OCI-LY7 (cell line): ENCODE measurements at regions not wholly inside any gene's neighbourhood (a gene's known extent, or its start where the extent isn't known, plus 50 kb on each side); places are given as distances from the start of the nearest gene placed in this dataset.

Experiments
- BruUV-seq: library from RNA; stranded (reverse); fragments of 400-500 nt; replicated peaks from 2 replicates; lab custom pipeline; 2021; lab: Mats Ljungman, UMichigan
- CTCF ChIA-PET: fragments of 300-600 bp; sonication (Branson Sonifier 250); formaldehyde crosslinking; loops from one replicate; lab custom pipeline; 2022; ENCODE audit warnings: antibody characterized with exemption; ENCODE audit not compliant: unreplicated experiment; lab: Charles Lee
- POLR2A ChIA-PET: fragments of 300-600 bp; sonication (Branson Sonifier 250); formaldehyde crosslinking; loops from one replicate; lab custom pipeline; 2022; ENCODE audit warnings: antibody characterized with exemption; lab: Charles Lee
- DNase-seq: peaks from one replicate; pipeline ENCODE4 v3.0.0-alpha.2; 2015; ENCODE audit warnings: low spot score
- H2AFZ ChIP-seq: fragments of 200-600 bp; sonication (generic), shearing (Covaris generic); 2 replicates; pipeline ENCODE4 v1.6.1; 2014; ENCODE audit warnings: mild to moderate bottlenecking, antibody characterized with exemption, low read length, moderate library complexity
- H3K27ac ChIP-seq: fragments of 200-600 bp; sonication (generic); 2 replicates; pipeline ENCODE4 v1.5.1; 2014; ENCODE audit warnings: mixed run types, low read depth, mild to moderate bottlenecking, moderate library complexity, low read length, inconsistent platforms; ENCODE audit not compliant: poor library complexity, severe bottlenecking
- H3K36me3 ChIP-seq: fragments of 200-600 bp; sonication (generic); 2 replicates; pipeline ENCODE4 v1.6.1; 2014; ENCODE audit warnings: mild to moderate bottlenecking, antibody characterized with exemption, low read length, moderate library complexity, mixed read lengths; ENCODE audit not compliant: insufficient read depth
- H3K4me1 ChIP-seq: fragments of 200-600 bp; sonication (generic); 2 replicates; pipeline ENCODE4 v1.5.1; 2014; ENCODE audit warnings: mild to moderate bottlenecking, low read length; ENCODE audit not compliant: insufficient read depth, poor library complexity, severe bottlenecking
- H3K4me2 ChIP-seq: fragments of 200-600 bp; sonication (generic); 2 replicates; pipeline ENCODE4 v1.6.1; 2014; ENCODE audit warnings: mild to moderate bottlenecking, low read length
- H3K4me3 ChIP-seq: fragments of 200-600 bp; sonication (generic); 2 replicates; pipeline ENCODE4 v1.5.1; 2014; ENCODE audit warnings: mild to moderate bottlenecking, low read depth, low read length; ENCODE audit not compliant: poor library complexity, severe bottlenecking
- H3K79me2 ChIP-seq: fragments of 200-600 bp; sonication (generic); 2 replicates; pipeline ENCODE4 v1.6.1; 2016; ENCODE audit warnings: low read depth, mild to moderate bottlenecking, low read length, moderate library complexity, mixed read lengths; ENCODE audit not compliant: insufficient read depth
- H3K9me2 ChIP-seq: fragments of 200-600 bp; sonication (generic); 2 replicates; pipeline ENCODE4 v1.6.1; 2016; ENCODE audit warnings: mild to moderate bottlenecking, low read length, mixed read lengths; ENCODE audit not compliant: insufficient read depth
- H3K9me3 ChIP-seq: fragments of 200-600 bp; sonication (generic); 2 replicates; pipeline ENCODE4 v1.6.1; 2014; ENCODE audit warnings: mild to moderate bottlenecking, mixed run types, low read length, mixed read lengths
- H4K20me1 ChIP-seq: fragments of 200-600 bp; sonication (generic); 2 replicates; pipeline ENCODE4 v1.6.1; 2014; ENCODE audit warnings: mild to moderate bottlenecking, antibody characterized with exemption, low read length, moderate library complexity, mixed read lengths; ENCODE audit not compliant: insufficient read depth
- CTCF ChIP-seq: fragments of 200-600 bp; sonication (generic); conservative IDR thresholded peaks from 2 replicates; pipeline ENCODE4 v1.5.1; 2014; ENCODE audit warnings: mild to moderate bottlenecking, antibody characterized with exemption, low read length, moderate library complexity, mixed read lengths
- EZH2phosphoT487 ChIP-seq: fragments of 200-600 bp; sonication (generic); IDR thresholded peaks from 2 replicates; pipeline ENCODE4 v1.6.1; 2018; ENCODE audit warnings: low read depth, borderline replicate concordance, mild to moderate bottlenecking, mixed run types, antibody characterized with exemption, low read length, moderate library complexity, mixed read lengths
- intact Hi-C: fragments of 100-400 bp; cut with micrococcal nuclease; formaldehyde crosslinking; loops from one replicate; pipeline ENCODE4 v1.10.0; 2022; ENCODE audit not compliant: unreplicated experiment

GRCh38 chr9:108688676-108689075 is 167.1 kb downstream of the ACTL7B start:
- POLR2A ChIA-PET = no interaction called here
- no peaks in the 10 kb centered on the region for H3K36me3 ChIP-seq
- H3K4me2 ChIP-seq = no peak overlapping the region
- H3K27ac ChIP-seq = no peak overlapping the region
- no peaks in the 10 kb centered on the region for H4K20me1 ChIP-seq
- no peaks in the 10 kb centered on the region for H3K9me2 ChIP-seq
- DNase-seq = no peak
- no peak overlapping the region for H2AFZ ChIP-seq
- CTCF ChIA-PET = no interaction called here
- TF ChIP-seq EZH2phosphoT487 (no peak), CTCF (no peak)
- intact Hi-C loops = no loop called here
- no peaks in the 10 kb centered on the region for H3K4me1 ChIP-seq
- H3K4me3 ChIP-seq = no peak overlapping the region
- BruUV-seq = no TSS peak
- no peaks in the 10 kb centered on the region for H3K9me3 ChIP-seq
- no peaks in the 10 kb centered on the region for H3K79me2 ChIP-seq

GRCh38 chr9:108688051-108688450 is 167.7 kb downstream of the ACTL7B start:
- intact Hi-C loops = no loop called here
- no peak overlapping the region for H2AFZ ChIP-seq
- no peaks in the 10 kb centered on the region for H4K20me1 ChIP-seq
- no peak for DNase-seq
- no peak overlapping the region for H3K4me2 ChIP-seq
- H3K27ac ChIP-seq = no peak overlapping the region
- no peaks in the 10 kb centered on the region for H3K9me2 ChIP-seq
- H3K79me2 ChIP-seq = no peaks in the 10 kb centered on the region
- ChIA-PET CTCF (no interaction called here), POLR2A (no interaction called here)
- H3K36me3 ChIP-seq = no peaks in the 10 kb centered on the region
- H3K4me3 ChIP-seq = no peak overlapping the region
- no peaks in the 10 kb centered on the region for H3K9me3 ChIP-seq
- TF ChIP-seq CTCF (no peak), EZH2phosphoT487 (no peak)
- H3K4me1 ChIP-seq = no peaks in the 10 kb centered on the region
- no TSS peak for BruUV-seq

GRCh38 chr9:108687006-108687987 is 168.5 kb downstream of the ACTL7B start:
- no peaks in the 10 kb centered on the region for H3K4me1 ChIP-seq
- POLR2A ChIA-PET = no interaction called here
- intact Hi-C loops = no loop called here

More at GRCh38 chr9:108687006-108687987, 168.5 kb downstream of the ACTL7B start:
- Histone ChIP-seq H3K9me2 (no peaks in the 10 kb centered on the region), H4K20me1 (no peaks in the 10 kb centered on the region), H2AFZ (no peak overlapping the region), H3K36me3 (no peaks in the 10 kb centered on the region), H3K4me3 (no peak overlapping the region), H3K4me2 (no peak overlapping the region), H3K9me3 (no peaks in the 10 kb centered on the region), H3K27ac (no peak overlapping the region), H3K79me2 (no peaks in the 10 kb centered on the region)
- BruUV-seq = no TSS peak
- no peak for DNase-seq
- CTCF ChIA-PET = no interaction called here
- no peak for TF ChIP-seq CTCF
- TF ChIP-seq EZH2phosphoT487 = no peak
